Endothelial cell of umbilical vein (primary cell): ENCODE measurements at regions not wholly inside any gene's neighbourhood (a gene's known extent, or its start where the extent isn't known, plus 50 kb on each side); places are given as distances from the start of the nearest gene placed in this dataset.

Experiments
- BruUV-seq: library from RNA; stranded (reverse); fragments of 400-500 nt; replicated peaks from 2 replicates; lab custom pipeline; 2021; lab: Mats Ljungman, UMichigan
- CTCF ChIA-PET: fragments of 300-600, 350-600 bp; sonication (Branson Sonifier 250); formaldehyde crosslinking; loops from one replicate; lab custom pipeline; 2021; ENCODE audit warnings: antibody characterized with exemption, inconsistent platforms; lab: Charles Lee
- POLR2A ChIA-PET: fragments of 300-600, 350-600 bp; sonication (Branson Sonifier 250); formaldehyde crosslinking; loops from one replicate; lab custom pipeline; 2021; ENCODE audit warnings: antibody characterized with exemption, inconsistent platforms; lab: Charles Lee
- DNase-seq: peaks from one replicate; pipeline ENCODE4 v3.0.0-alpha.2; 2011; ENCODE audit warnings: low read depth, low spot score
- FAIRE-seq: peaks from 2 replicates; lab custom pipeline; 2011; peaks lifted over from hg19 to GRCh38; lab: Jason Lieb, UNC
- H2AFZ ChIP-seq: 2 replicates; pipeline ENCODE4 v1.6.0; 2012; ENCODE audit warnings: low read depth, low read length, control low read depth, inconsistent platforms
- H3K27ac ChIP-seq: 2 replicates; pipeline ENCODE4 v1.5.1; 2011; ENCODE audit warnings: low read depth, mild to moderate bottlenecking, control low read depth, low read length, moderate library complexity; ENCODE audit not compliant: insufficient read depth
- H3K27me3 ChIP-seq, 2 experiments: 2 replicates each; pipeline versions ENCODE4 v1.6.0 to v1.6.1; 2011; ENCODE audit warnings: low read length in 2 of 2, mixed read lengths in 1 of 2; ENCODE audit not compliant: control insufficient read depth in 2 of 2, insufficient read depth in 2 of 2
- H3K36me3 ChIP-seq, 2 experiments: 2 replicates in 1 of 2; 3 replicates in 1 of 2; pipeline ENCODE4 v1.5.1; 2011; ENCODE audit warnings: low read length in 2 of 2, mild to moderate bottlenecking in 1 of 2, moderate library complexity in 1 of 2; ENCODE audit not compliant: control insufficient read depth in 2 of 2, insufficient read depth in 2 of 2; ENCODE audit errors: extremely low read depth in 1 of 2
- H3K4me1 ChIP-seq: 3 replicates; pipeline ENCODE4 v1.5.1; 2011; ENCODE audit warnings: mild to moderate bottlenecking, low read length; ENCODE audit not compliant: control insufficient read depth, insufficient read depth; ENCODE audit errors: extremely low read depth
- H3K4me2 ChIP-seq: 2 replicates; pipeline ENCODE4 v1.6.1; 2011; ENCODE audit warnings: low read length, control low read depth, mixed read lengths; ENCODE audit not compliant: insufficient read depth
- H3K4me3 ChIP-seq, 3 experiments: fragments of 200-600 bp in 1 of 3; sonication (generic), shearing (Covaris generic) in 1 of 3; replicated peaks in 1 of 3; 2 replicates each; pipeline ENCODE4 v1.5.1; 2011 to 2016; ENCODE audit warnings: control low read depth in 3 of 3, low read length in 3 of 3, mild to moderate bottlenecking in 2 of 3, inconsistent platforms in 1 of 3, low read depth in 1 of 3, moderate library complexity in 1 of 3; ENCODE audit not compliant: insufficient read depth in 1 of 3
- H3K79me2 ChIP-seq: 2 replicates; pipeline ENCODE4 v1.6.0; 2012; ENCODE audit warnings: low read length, inconsistent platforms; ENCODE audit not compliant: control insufficient read depth, insufficient read depth
- H3K9ac ChIP-seq: replicated peaks from 2 replicates; pipeline ENCODE3; 2011; ENCODE audit warnings: low read length, control low read depth; ENCODE audit not compliant: insufficient read depth; ENCODE audit errors: extremely low read depth
- H3K9me1 ChIP-seq: replicated peaks from 3 replicates; pipeline ENCODE4 v1.6.0; 2011; ENCODE audit warnings: mild to moderate bottlenecking, low read length; ENCODE audit not compliant: control insufficient read depth, insufficient read depth; ENCODE audit errors: extremely low read depth
- H3K9me3 ChIP-seq: replicated peaks from 2 replicates; pipeline ENCODE4 v1.5.1; 2012; ENCODE audit warnings: low read length, inconsistent platforms; ENCODE audit not compliant: control insufficient read depth, insufficient read depth
- H4K20me1 ChIP-seq: replicated peaks from 2 replicates; pipeline ENCODE3; 2011; ENCODE audit warnings: mild to moderate bottlenecking, low read length; ENCODE audit not compliant: control insufficient read depth, insufficient read depth; ENCODE audit errors: extremely low read depth
- GATA2 ChIP-seq: IDR thresholded peaks from 2 replicates; pipeline ENCODE4 v1.7.0; 2011; ENCODE audit warnings: low read depth, mild to moderate bottlenecking, moderate library complexity, mixed read lengths, low read length; ENCODE audit not compliant: insufficient read length, insufficient read depth
- MAX ChIP-seq: IDR thresholded peaks from 2 replicates; pipeline ENCODE4 v1.6.1; 2011; ENCODE audit not compliant: insufficient read depth, insufficient read length
- dilution Hi-C: fragments of 300-500 bp; cut with MboI; formaldehyde crosslinking; loops from one replicate; pipeline ENCODE4 v1.15.0; 2019; ENCODE audit warnings: low sequenced_read_pairs; ENCODE audit not compliant: extremely low pct_ligation_motif_present
- intact Hi-C: fragments of 100-400 bp; cut with micrococcal nuclease; formaldehyde crosslinking; loops from one replicate; pipeline ENCODE4 v1.10.0; 2022
- TF ChIP-seq, protein P1 (sequence below), 2 donors: IDR thresholded peaks; 1 replicate in 1 of 2; 2 replicates in 1 of 2; pipeline ENCODE4 v1.5.1; 2011; ENCODE audit warnings: low read length in 2 of 2, mild to moderate bottlenecking in 2 of 2, moderate library complexity in 2 of 2, control low read depth in 1 of 2, inconsistent platforms in 1 of 2, low read depth in 1 of 2; ENCODE audit not compliant: insufficient read depth in 1 of 2; ENCODE audit errors: extremely low read depth in 1 of 2

GRCh38 chr3:155026999-155027591, 53.0 kb upstream of the MME start:
- peak; percentile 67 for FAIRE-seq
- POLR2A ChIA-PET: interaction anchor here (0.6 to 1.2 kb wide), 2 partner anchors 10 to 34 kb away, joined by 3 read pairs; no protein-coding TSS in a partner anchor
- no peak overlapping the region for H3K4me3 ChIP-seq
- H3K36me3 ChIP-seq: no peaks in the 10 kb centered on the region
- H3K79me2 ChIP-seq: no peaks in the 10 kb centered on the region
- peaks cover 16% of the 10 kb centered on the region for H3K4me1 ChIP-seq
- no TSS peak for BruUV-seq
- dilution Hi-C loops: no loop called here
- H3K27me3 ChIP-seq: no peaks in the 10 kb centered on the region
- CTCF ChIA-PET: interaction anchor here (0.9 to 1.5 kb wide), 4 partner anchors 11 to 72 kb away, joined by 3 to 5 read pairs (median 4); no protein-coding TSS in a partner anchor
- peak; percentile 61 for DNase-seq
- H3K27ac ChIP-seq: peak overlapping the region; percentile 54
- TF ChIP-seq, protein P1, sequence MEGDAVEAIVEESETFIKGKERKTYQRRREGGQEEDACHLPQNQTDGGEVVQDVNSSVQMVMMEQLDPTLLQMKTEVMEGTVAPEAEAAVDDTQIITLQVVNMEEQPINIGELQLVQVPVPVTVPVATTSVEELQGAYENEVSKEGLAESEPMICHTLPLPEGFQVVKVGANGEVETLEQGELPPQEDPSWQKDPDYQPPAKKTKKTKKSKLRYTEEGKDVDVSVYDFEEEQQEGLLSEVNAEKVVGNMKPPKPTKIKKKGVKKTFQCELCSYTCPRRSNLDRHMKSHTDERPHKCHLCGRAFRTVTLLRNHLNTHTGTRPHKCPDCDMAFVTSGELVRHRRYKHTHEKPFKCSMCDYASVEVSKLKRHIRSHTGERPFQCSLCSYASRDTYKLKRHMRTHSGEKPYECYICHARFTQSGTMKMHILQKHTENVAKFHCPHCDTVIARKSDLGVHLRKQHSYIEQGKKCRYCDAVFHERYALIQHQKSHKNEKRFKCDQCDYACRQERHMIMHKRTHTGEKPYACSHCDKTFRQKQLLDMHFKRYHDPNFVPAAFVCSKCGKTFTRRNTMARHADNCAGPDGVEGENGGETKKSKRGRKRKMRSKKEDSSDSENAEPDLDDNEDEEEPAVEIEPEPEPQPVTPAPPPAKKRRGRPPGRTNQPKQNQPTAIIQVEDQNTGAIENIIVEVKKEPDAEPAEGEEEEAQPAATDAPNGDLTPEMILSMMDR (IDR thresholded peaks at IDR 0.05; ENCODE audit: extremely low read depth in 1 of 2, insufficient read depth in 1 of 2, low read depth in 1 of 2, low read length in 2 of 2): no peak
- peak; percentile 79 for TF ChIP-seq GATA2
- TF ChIP-seq MAX: no peak
- no peak overlapping the region for H3K9ac ChIP-seq
- no peaks in the 10 kb centered on the region for H3K9me1 ChIP-seq
- H4K20me1 ChIP-seq: no peaks in the 10 kb centered on the region
- H2AFZ ChIP-seq: peak overlapping the region; percentile 89
- H3K9me3 ChIP-seq: no peaks in the 10 kb centered on the region
- peak overlapping the region; percentile 36 for H3K4me2 ChIP-seq
- intact Hi-C loops: no loop called here
